Glomerular endothelial cell (primary cell): ENCODE measurements at regions not wholly inside any gene's neighbourhood (a gene's known extent, or its start where the extent isn't known, plus 50 kb on each side); places are given as distances from the start of the nearest gene placed in this dataset.
A peak's percentile ranks its signal among the peaks of the same experiment; 100 is the strongest.
"Not testable (repeated sequence)": the region's sequence is repeated elsewhere in the genome, so short reads cannot be mapped to it uniquely, and the experiment has no call there.

Experiments used
- DNase-seq: peaks from one replicate; pipeline ENCODE4 v3.0.0-alpha.2; 2011; ENCODE audit warnings: low read depth, low spot score; ENCODE audit errors: extremely low read depth

GRCh38 chr17:6261466-6261865 lies 173.5 kb downstream of the AIPL1 start:
- DNase-seq = no peak

GRCh38 chr17:6259899-6260298 lies 175.0 kb downstream of the AIPL1 start:
- no peak for DNase-seq

- DNase-seq = peak; percentile 61
Measured at GRCh38 chr17:6257336-6257735, 177.6 kb downstream of the AIPL1 start.

- no peak for DNase-seq
Measured at GRCh38 chr17:6255322-6255721, 179.6 kb downstream of the AIPL1 start.

- DNase-seq = no peak
Measured at GRCh38 chr17:6254036-6254435, 180.9 kb downstream of the AIPL1 start.

GRCh38 chr17:6251640-6252039 lies 181.5 kb downstream of the WSCD1 start:
- DNase-seq = not testable (repeated sequence)

- DNase-seq = no peak
Measured at GRCh38 chr17:6249732-6250131, 179.6 kb downstream of the WSCD1 start.

GRCh38 chr17:6248061-6248460 lies 177.9 kb downstream of the WSCD1 start:
- DNase-seq = no peak

- DNase-seq = no peak
Measured at GRCh38 chr17:6245301-6246177, 175.4 kb downstream of the WSCD1 start.

GRCh38 chr17:6244796-6245195 lies 174.6 kb downstream of the WSCD1 start:
- no peak for DNase-seq

- no peak for DNase-seq
Measured at GRCh38 chr17:6244253-6244652, 174.1 kb downstream of the WSCD1 start.

- DNase-seq = no peak
Measured at GRCh38 chr17:6243186-6243585, 173.0 kb downstream of the WSCD1 start.

- DNase-seq = no peak
Measured at GRCh38 chr17:6241996-6242395, 171.8 kb downstream of the WSCD1 start.

- DNase-seq = no peak
Measured at GRCh38 chr17:6241381-6241780, 171.2 kb downstream of the WSCD1 start.

- no peak for DNase-seq
Measured at GRCh38 chr17:6240601-6241000, 170.4 kb downstream of the WSCD1 start.

GRCh38 chr17:6240001-6240400 lies 169.8 kb downstream of the WSCD1 start:
- DNase-seq = no peak

GRCh38 chr17:6239241-6239798 lies 169.1 kb downstream of the WSCD1 start:
- no peak for DNase-seq

GRCh38 chr17:6233856-6234255 lies 163.7 kb downstream of the WSCD1 start:
- no peak for DNase-seq

- no peak for DNase-seq
Measured at GRCh38 chr17:6233339-6233738, 163.2 kb downstream of the WSCD1 start.

- DNase-seq = no peak
Measured at GRCh38 chr17:6232732-6233101, 162.5 kb downstream of the WSCD1 start.

- no peak for DNase-seq
Measured at GRCh38 chr17:6231886-6232731, 161.9 kb downstream of the WSCD1 start.

GRCh38 chr17:6231465-6231864 lies 161.3 kb downstream of the WSCD1 start:
- no peak for DNase-seq
